GM12878 (cell line): ENCODE measurements at regions not wholly inside any gene's neighbourhood (a gene's known extent, or its start where the extent isn't known, plus 50 kb on each side); places are given as distances from the start of the nearest gene placed in this dataset.

Source experiments
- ATAC-seq: fragments of 200-7000 bp; cut with Tn5 transposase; 3 replicates; pipeline ENCODE4 v1.9.1; 2020; ENCODE audit warnings: mild to moderate bottlenecking, moderate library complexity
- BruUV-seq: library from RNA; stranded (reverse); fragments of 400-500 nt; replicated peaks from 2 replicates; lab custom pipeline; 2021; lab: Mats Ljungman, UMichigan
- CTCF ChIA-PET: fragments of 300-600 bp; sonication (Branson Sonifier 250); formaldehyde crosslinking; extraction: SDS; loops from one replicate; lab custom pipeline; 2021; ENCODE audit warnings: inconsistent platforms; lab: Yijun Ruan, JAX
- POLR2A ChIA-PET: fragments of 350-600 bp; formaldehyde crosslinking; extraction: SDS; loops from one replicate; lab custom pipeline; 2021; ENCODE audit warnings: inconsistent platforms; lab: Charles Lee
- RAD21 ChIA-PET: fragments of 300-600 bp; sonication (Branson Sonifier 250); formaldehyde crosslinking; loops from one replicate; lab custom pipeline; 2023; ENCODE audit warnings: antibody characterized with exemption; ENCODE audit not compliant: unreplicated experiment; lab: Charles Lee
- SMC1A ChIA-PET: fragments of 300-600 bp; sonication (Branson Sonifier 250); formaldehyde crosslinking; loops from one replicate; lab custom pipeline; 2023; ENCODE audit not compliant: unreplicated experiment, uncharacterized antibody; lab: Charles Lee
- DNase-seq: peaks from one replicate; pipeline ENCODE4 v3.0.0-alpha.2; 2011; ENCODE audit warnings: low read depth, low spot score
- FAIRE-seq: peaks from 3 replicates; lab custom pipeline; 2011; peaks lifted over from hg19 to GRCh38; lab: Jason Lieb, UNC
- H2AFZ ChIP-seq: 2 replicates; pipeline ENCODE4 v1.6.0; 2011; ENCODE audit warnings: low read depth, low read length, control low read depth; ENCODE audit not compliant: control insufficient read depth
- H3K27ac ChIP-seq: 2 replicates; pipeline ENCODE4 v1.5.1; 2011; ENCODE audit warnings: control low read depth; ENCODE audit not compliant: control insufficient read depth, insufficient read depth
- H3K27me3 ChIP-seq, 2 experiments: replicated peaks in 1 of 2; 2 replicates each; pipeline versions ENCODE4 v1.6.0 to v1.6.1; 2011; ENCODE audit warnings: low read length in 1 of 2; ENCODE audit not compliant: control insufficient read depth in 2 of 2, insufficient read depth in 2 of 2
- H3K36me3 ChIP-seq, 2 experiments: 2 replicates each; pipeline ENCODE4 v1.5.1; 2011; ENCODE audit warnings: low read length in 1 of 2; ENCODE audit not compliant: control insufficient read depth in 2 of 2, insufficient read depth in 2 of 2
- H3K4me1 ChIP-seq: 2 replicates; pipeline ENCODE4 v1.6.1; 2011; ENCODE audit warnings: mild to moderate bottlenecking, low read length, moderate library complexity, mixed read lengths; ENCODE audit not compliant: control insufficient read depth, insufficient read depth
- H3K4me2 ChIP-seq: 2 replicates; pipeline ENCODE4 v1.6.0; 2011; ENCODE audit warnings: control low read depth; ENCODE audit not compliant: control insufficient read depth, insufficient read depth
- H3K4me3 ChIP-seq: fragments of 200-600 bp; sonication (generic); 2 replicates; pipeline ENCODE4 v1.5.1; 2016
- H3K79me2 ChIP-seq: 2 replicates; pipeline ENCODE4 v1.6.0; 2011; ENCODE audit warnings: low read length; ENCODE audit not compliant: control insufficient read depth, insufficient read depth
- H3K9ac ChIP-seq: 2 replicates; pipeline ENCODE4 v1.8.0; 2011; ENCODE audit warnings: low read length, control low read depth, mixed read lengths; ENCODE audit not compliant: control insufficient read depth, insufficient read depth
- H3K9me3 ChIP-seq: replicated peaks from 3 replicates; pipeline ENCODE4 v1.5.1; 2011; ENCODE audit warnings: mild to moderate bottlenecking, low read length; ENCODE audit not compliant: control insufficient read depth, insufficient read depth
- H4K20me1 ChIP-seq: 2 replicates; pipeline ENCODE4 v1.6.0; 2011; ENCODE audit not compliant: control insufficient read depth, insufficient read depth
- CREM ChIP-seq: IDR thresholded peaks from 2 replicates; pipeline ENCODE4 v1.6.1; 2014; ENCODE audit warnings: antibody characterized with exemption, low read depth
- DPF2 ChIP-seq: fragments of 450-650 bp; IDR thresholded peaks from 2 replicates; pipeline ENCODE4 v1.6.1; 2017; ENCODE audit warnings: mild to moderate bottlenecking
- HCFC1 ChIP-seq: fragments of 150-350 bp; IDR thresholded peaks from 2 replicates; pipeline ENCODE4 v1.6.1; 2014; ENCODE audit warnings: low read length
- LARP7 ChIP-seq: fragments of 450-650 bp; IDR thresholded peaks from 2 replicates; pipeline ENCODE4 v1.6.1; 2017; ENCODE audit warnings: mild to moderate bottlenecking
- MEF2A ChIP-seq: IDR thresholded peaks from 2 replicates; pipeline ENCODE4 v1.6.1; 2011; ENCODE audit warnings: low read depth, mild to moderate bottlenecking, low read length, moderate library complexity; ENCODE audit not compliant: insufficient read depth
- NFYA ChIP-seq: IDR thresholded peaks from 2 replicates; pipeline ENCODE4 v1.6.1; 2011; ENCODE audit warnings: low read depth, mild to moderate bottlenecking, low read length, improper control_type of control experiment, borderline replicate concordance
- RB1 ChIP-seq: fragments of 450-650 bp; formaldehyde crosslinking; IDR thresholded peaks from 2 replicates; pipeline ENCODE4 v1.6.1; 2017; ENCODE audit warnings: mild to moderate bottlenecking, borderline replicate concordance
- SIX5 ChIP-seq: IDR thresholded peaks from 2 replicates; pipeline ENCODE4 v1.6.1; 2011; ENCODE audit warnings: mild to moderate bottlenecking, low read depth, low read length, moderate library complexity; ENCODE audit not compliant: severe bottlenecking
- SPI1 ChIP-seq: IDR thresholded peaks from 2 replicates; pipeline ENCODE4 v1.6.1; 2011; ENCODE audit warnings: low read depth, mild to moderate bottlenecking, low read length, moderate library complexity, borderline replicate concordance; ENCODE audit not compliant: insufficient read depth
- SREBF1 ChIP-seq: IDR thresholded peaks from 2 replicates; pipeline ENCODE4 v1.6.1; 2012; ENCODE audit warnings: mild to moderate bottlenecking, low read length
- SRF ChIP-seq, 2 experiments: IDR thresholded peaks; 2 replicates each; pipeline ENCODE4 v1.6.1; 2011; ENCODE audit warnings: low read depth in 2 of 2, low read length in 2 of 2, mild to moderate bottlenecking in 1 of 2, moderate library complexity in 1 of 2
- STAT1 ChIP-seq: fragments of 450-650 bp; conservative IDR thresholded peaks from 2 replicates; pipeline ENCODE4 v1.6.1; 2014; ENCODE audit warnings: antibody characterized with exemption, mild to moderate bottlenecking
- TCF3 ChIP-seq: IDR thresholded peaks from 2 replicates; pipeline ENCODE4 v1.6.1; 2012; ENCODE audit warnings: low read depth, mild to moderate bottlenecking, low read length, borderline replicate concordance; ENCODE audit not compliant: insufficient read depth
- YBX1 ChIP-seq: fragments of 450-650 bp; IDR thresholded peaks from 2 replicates; pipeline ENCODE4 v1.6.1; 2016; ENCODE audit warnings: antibody characterized with exemption
- ZNF217 ChIP-seq: fragments of 450-650 bp; IDR thresholded peaks from 2 replicates; pipeline ENCODE4 v1.6.1; 2017; ENCODE audit warnings: antibody characterized with exemption, mild to moderate bottlenecking
- ZNF24 ChIP-seq: fragments of 450-650 bp; IDR thresholded peaks from 2 replicates; pipeline ENCODE4 v1.6.1; 2017; ENCODE audit warnings: antibody characterized with exemption, mild to moderate bottlenecking
- WGBS: methylation state at CpG from one replicate; pipeline ENCODE4 v1.1.6; 2016; ENCODE audit warnings: low lambda C conversion rate; ENCODE audit not compliant: insufficient replicate concordance, insufficient coverage; ENCODE audit errors: missing lambda C conversion rate; 5-methylcytosine and 5-hydroxymethylcytosine counted together
- in situ Hi-C: fragments of 300-500 bp; cut with MboI; formaldehyde crosslinking; loops from 9 replicates; pipeline ENCODE4 v1.14.3; 2018; ENCODE audit warnings: mixed read lengths
- intact Hi-C: fragments of 100-400 bp; cut with micrococcal nuclease; formaldehyde crosslinking; loops from one replicate; pipeline ENCODE4 v1.14.2; 2022; ENCODE audit not compliant: unreplicated experiment
- TF ChIP-seq, protein P1 (sequence below): fragments of 150-350 bp; IDR thresholded peaks from 2 replicates; pipeline ENCODE4 v1.6.1; 2016; ENCODE audit warnings: low read depth, low read length
- TF ChIP-seq, protein P2 (sequence below): IDR thresholded peaks from 2 replicates; pipeline ENCODE4 v1.6.1; 2012; ENCODE audit warnings: low read depth, low read length, improper control_type of control experiment

DNA sequence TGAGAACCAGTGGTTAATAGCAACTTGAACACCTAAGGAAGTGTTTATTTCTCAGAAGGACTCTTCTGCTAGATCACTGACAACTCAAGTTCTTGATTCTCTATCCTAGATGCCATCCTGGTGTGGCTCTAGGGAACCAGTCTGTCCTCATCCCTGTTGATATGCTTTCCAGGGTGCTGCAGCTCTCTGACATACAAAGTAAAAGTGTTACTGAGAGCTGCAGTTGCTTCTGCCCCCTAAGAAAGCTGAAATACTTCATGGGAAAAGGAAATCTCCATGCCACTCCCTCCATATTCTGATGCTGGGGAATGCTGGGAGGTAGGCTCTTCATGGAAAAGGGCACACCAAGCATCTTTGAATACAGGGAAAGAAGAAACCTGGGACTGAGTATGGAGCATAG, 168.1 kb downstream of the KLF6 start (continued):
- TF ChIP-seq, protein P1, sequence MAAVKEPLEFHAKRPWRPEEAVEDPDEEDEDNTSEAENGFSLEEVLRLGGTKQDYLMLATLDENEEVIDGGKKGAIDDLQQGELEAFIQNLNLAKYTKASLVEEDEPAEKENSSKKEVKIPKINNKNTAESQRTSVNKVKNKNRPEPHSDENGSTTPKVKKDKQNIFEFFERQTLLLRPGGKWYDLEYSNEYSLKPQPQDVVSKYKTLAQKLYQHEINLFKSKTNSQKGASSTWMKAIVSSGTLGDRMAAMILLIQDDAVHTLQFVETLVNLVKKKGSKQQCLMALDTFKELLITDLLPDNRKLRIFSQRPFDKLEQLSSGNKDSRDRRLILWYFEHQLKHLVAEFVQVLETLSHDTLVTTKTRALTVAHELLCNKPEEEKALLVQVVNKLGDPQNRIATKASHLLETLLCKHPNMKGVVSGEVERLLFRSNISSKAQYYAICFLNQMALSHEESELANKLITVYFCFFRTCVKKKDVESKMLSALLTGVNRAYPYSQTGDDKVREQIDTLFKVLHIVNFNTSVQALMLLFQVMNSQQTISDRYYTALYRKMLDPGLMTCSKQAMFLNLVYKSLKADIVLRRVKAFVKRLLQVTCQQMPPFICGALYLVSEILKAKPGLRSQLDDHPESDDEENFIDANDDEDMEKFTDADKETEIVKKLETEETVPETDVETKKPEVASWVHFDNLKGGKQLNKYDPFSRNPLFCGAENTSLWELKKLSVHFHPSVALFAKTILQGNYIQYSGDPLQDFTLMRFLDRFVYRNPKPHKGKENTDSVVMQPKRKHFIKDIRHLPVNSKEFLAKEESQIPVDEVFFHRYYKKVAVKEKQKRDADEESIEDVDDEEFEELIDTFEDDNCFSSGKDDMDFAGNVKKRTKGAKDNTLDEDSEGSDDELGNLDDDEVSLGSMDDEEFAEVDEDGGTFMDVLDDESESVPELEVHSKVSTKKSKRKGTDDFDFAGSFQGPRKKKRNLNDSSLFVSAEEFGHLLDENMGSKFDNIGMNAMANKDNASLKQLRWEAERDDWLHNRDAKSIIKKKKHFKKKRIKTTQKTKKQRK = no peak
- TF ChIP-seq HCFC1 = no peak
- TF ChIP-seq SIX5 = no peak
- no peak for TF ChIP-seq SREBF1
- no peak for TF ChIP-seq YBX1
- TF ChIP-seq SPI1 = no peak
- no peak for TF ChIP-seq TCF3
- no peak for TF ChIP-seq DPF2
- TF ChIP-seq SRF (IDR thresholded peaks at IDR 0.05; ENCODE audit: low read depth in 2 of 2, low read length in 2 of 2) = no peak
- no peak for TF ChIP-seq LARP7
- no peak for TF ChIP-seq ZNF217
- no peak for TF ChIP-seq NFYA

DNA sequence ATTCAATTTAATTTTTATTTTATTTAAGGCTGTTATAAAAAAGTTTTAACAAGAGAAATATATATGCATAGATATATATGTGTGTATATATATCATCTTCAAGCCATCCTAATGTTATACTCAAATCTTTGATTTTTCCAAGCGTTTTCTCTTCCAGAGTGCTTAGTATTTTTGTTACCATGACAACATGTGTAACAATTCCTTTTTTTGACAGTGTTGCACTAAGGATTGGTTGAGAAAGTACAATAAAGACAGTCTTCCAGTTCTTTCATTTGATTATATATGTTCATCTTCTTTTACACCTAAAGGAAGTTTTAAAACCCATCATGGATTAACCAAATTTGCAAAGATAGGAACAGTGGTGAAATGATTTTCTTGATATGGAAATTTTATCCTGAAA, 171.7 kb downstream of the KLF6 start:
- no peaks in the 10 kb centered on the region for H3K27me3 ChIP-seq
- DNase-seq (no peak), ATAC-seq (no peak), FAIRE-seq (no peak)
- no TSS peak for BruUV-seq
- 46% methylated on average over 1 of the region's 1 CpG for WGBS
- no peaks in the 10 kb centered on the region for H3K79me2 ChIP-seq
- ChIA-PET POLR2A (interaction anchor here (0.6 to 0.7 kb wide), 2 partner anchors 14 to 51 kb away, joined by 3 read pairs; no protein-coding TSS in a partner anchor), CTCF (interaction anchor here (0.6 kb wide), 1 partner anchor 1485 kb away, joined by 4 read pairs; no protein-coding TSS in a partner anchor)
- no peak overlapping the region for H2AFZ ChIP-seq
- intact Hi-C loops = no loop called here
- H3K4me3 ChIP-seq = no peak overlapping the region
- H3K9me3 ChIP-seq = no peaks in the 10 kb centered on the region; the same call in 1 of the 3 replicates
- H3K4me2 ChIP-seq = no peak overlapping the region
- no peak overlapping the region for H3K27ac ChIP-seq
- TF ChIP-seq ZNF24 (no peak), STAT1 (no peak), RB1 (no peak), CREM (no peak), MEF2A (no peak)
- TF ChIP-seq, protein P2, sequence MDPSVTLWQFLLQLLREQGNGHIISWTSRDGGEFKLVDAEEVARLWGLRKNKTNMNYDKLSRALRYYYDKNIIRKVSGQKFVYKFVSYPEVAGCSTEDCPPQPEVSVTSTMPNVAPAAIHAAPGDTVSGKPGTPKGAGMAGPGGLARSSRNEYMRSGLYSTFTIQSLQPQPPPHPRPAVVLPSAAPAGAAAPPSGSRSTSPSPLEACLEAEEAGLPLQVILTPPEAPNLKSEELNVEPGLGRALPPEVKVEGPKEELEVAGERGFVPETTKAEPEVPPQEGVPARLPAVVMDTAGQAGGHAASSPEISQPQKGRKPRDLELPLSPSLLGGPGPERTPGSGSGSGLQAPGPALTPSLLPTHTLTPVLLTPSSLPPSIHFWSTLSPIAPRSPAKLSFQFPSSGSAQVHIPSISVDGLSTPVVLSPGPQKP = no peak
- TF ChIP-seq, all 136 proteins: peak for 0
- RAD21 ChIA-PET = interaction anchor here (0.6 kb wide), 1 partner anchor 187 kb away, joined by 3 read pairs; no protein-coding TSS in a partner anchor
- SMC1A ChIA-PET = no interaction called here
- no peak overlapping the region for H3K9ac ChIP-seq
- no peaks in the 10 kb centered on the region for H4K20me1 ChIP-seq
- no peaks in the 10 kb centered on the region for H3K4me1 ChIP-seq
- H3K36me3 ChIP-seq = no peaks in the 10 kb centered on the region
- in situ Hi-C loops = no loop called here
